ENCODE measurements at regions not wholly inside any gene's neighbourhood (a gene's known extent, or its start where the extent isn't known, plus 50 kb on each side); places are given as distances from the start of the nearest gene placed in this dataset.

DNA sequence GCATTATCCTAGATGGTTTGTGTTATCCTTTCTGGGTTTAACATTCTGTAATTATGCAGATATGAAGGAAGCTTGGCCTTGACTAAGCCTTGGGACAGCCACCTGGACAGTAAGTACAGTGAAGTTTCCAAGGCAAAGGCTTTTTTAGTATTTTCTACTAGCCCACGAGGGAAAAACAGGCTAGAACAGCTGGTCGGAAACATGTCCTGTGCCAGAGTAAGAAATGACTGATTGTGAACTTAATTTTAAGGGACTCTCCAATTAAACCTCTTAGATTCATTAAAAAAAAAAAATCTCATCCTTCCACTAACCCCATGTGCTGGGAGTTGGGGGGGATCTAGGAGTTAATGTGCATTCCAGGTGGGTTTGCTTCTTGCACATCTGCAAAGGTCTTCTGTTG is 720.8 kb downstream of the SLC4A3 start:
- TF ChIP-seq, protein P1, sequence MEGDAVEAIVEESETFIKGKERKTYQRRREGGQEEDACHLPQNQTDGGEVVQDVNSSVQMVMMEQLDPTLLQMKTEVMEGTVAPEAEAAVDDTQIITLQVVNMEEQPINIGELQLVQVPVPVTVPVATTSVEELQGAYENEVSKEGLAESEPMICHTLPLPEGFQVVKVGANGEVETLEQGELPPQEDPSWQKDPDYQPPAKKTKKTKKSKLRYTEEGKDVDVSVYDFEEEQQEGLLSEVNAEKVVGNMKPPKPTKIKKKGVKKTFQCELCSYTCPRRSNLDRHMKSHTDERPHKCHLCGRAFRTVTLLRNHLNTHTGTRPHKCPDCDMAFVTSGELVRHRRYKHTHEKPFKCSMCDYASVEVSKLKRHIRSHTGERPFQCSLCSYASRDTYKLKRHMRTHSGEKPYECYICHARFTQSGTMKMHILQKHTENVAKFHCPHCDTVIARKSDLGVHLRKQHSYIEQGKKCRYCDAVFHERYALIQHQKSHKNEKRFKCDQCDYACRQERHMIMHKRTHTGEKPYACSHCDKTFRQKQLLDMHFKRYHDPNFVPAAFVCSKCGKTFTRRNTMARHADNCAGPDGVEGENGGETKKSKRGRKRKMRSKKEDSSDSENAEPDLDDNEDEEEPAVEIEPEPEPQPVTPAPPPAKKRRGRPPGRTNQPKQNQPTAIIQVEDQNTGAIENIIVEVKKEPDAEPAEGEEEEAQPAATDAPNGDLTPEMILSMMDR (IDR thresholded peaks at IDR 0.05 in 4 of 5, conservative IDR thresholded peaks at IDR 0.05 in 1 of 5) = no peak
- TF ChIP-seq POLR2A (IDR thresholded peaks at IDR 0.05) = no peak

Data from gastrocnemius medialis (tissue), 4 donors.